ENCODE measurements at regions not wholly inside any gene's neighbourhood (a gene's known extent, or its start where the extent isn't known, plus 50 kb on each side); places are given as distances from the start of the nearest gene placed in this dataset.

- no peaks in the 10 kb centered on the region for H3K36me3 ChIP-seq
- no peak for DNase-seq
- H3K4me3 ChIP-seq (replicated peaks in 1 of 3), result no peak overlapping the region
- TF ChIP-seq CTCF (IDR thresholded peaks at IDR 0.05) (no peak), POLR2A (IDR thresholded peaks at IDR 0.05) (no peak)
- H3K27me3 ChIP-seq, result no peaks in the 10 kb centered on the region
- H3K9me3 ChIP-seq, result no peaks in the 10 kb centered on the region
- H3K4me1 ChIP-seq, result no peaks in the 10 kb centered on the region
- 58 to 65% methylated on average over 3 of the region's 3 CpGs for WGBS, 2 donors
- H3K27ac ChIP-seq, result no peak overlapping the region
- intact Hi-C loops (cut with DNase I), result no loop called here
These were observed 582.4 kb downstream of the PLA2G4A start for GRCh38 chr1:187411118-187411517.

GRCh38 chr1:187413405-187414169 is 584.8 kb downstream of the PLA2G4A start:
- TF ChIP-seq CTCF (IDR thresholded peaks at IDR 0.05) (no peak), POLR2A (IDR thresholded peaks at IDR 0.05) (no peak)
- intact Hi-C loops (cut with DNase I), result no loop called here
- H3K4me3 ChIP-seq (replicated peaks in 1 of 3), result no peak overlapping the region
- no peak overlapping the region for H3K27ac ChIP-seq
- WGBS, 2 donors, result 88 to 90% methylated on average over 2 of the region's 2 CpGs
- no peak for DNase-seq
- no peaks in the 10 kb centered on the region for H3K27me3 ChIP-seq
- H3K4me1 ChIP-seq, result no peaks in the 10 kb centered on the region
- no peaks in the 10 kb centered on the region for H3K36me3 ChIP-seq
- no peaks in the 10 kb centered on the region for H3K9me3 ChIP-seq

- Histone ChIP-seq H3K9me3 (no peaks in the 10 kb centered on the region), H3K27me3 (no peaks in the 10 kb centered on the region), H3K36me3 (no peaks in the 10 kb centered on the region), H3K4me1 (no peaks in the 10 kb centered on the region), H3K27ac (no peak overlapping the region), H3K4me3 (replicated peaks in 1 of 3) (no peak overlapping the region)
- intact Hi-C loops (cut with DNase I), result no loop called here
- 70 to 71% methylated on average over 3 of the region's 3 CpGs for WGBS, 2 donors
- TF ChIP-seq CTCF (IDR thresholded peaks at IDR 0.05) (no peak), POLR2A (IDR thresholded peaks at IDR 0.05) (no peak)
- DNase-seq, result no peak
These were observed 586.3 kb downstream of the PLA2G4A start for GRCh38 chr1:187415065-187415464.

GRCh38 chr1:187417520-187417919 is 588.8 kb downstream of the PLA2G4A start:
- Histone ChIP-seq H3K4me1 (no peaks in the 10 kb centered on the region), H3K9me3 (no peaks in the 10 kb centered on the region), H3K27ac (no peak overlapping the region), H3K4me3 (replicated peaks in 1 of 3) (no peak overlapping the region), H3K36me3 (no peaks in the 10 kb centered on the region), H3K27me3 (no peaks in the 10 kb centered on the region)
- DNase-seq, result no peak
- TF ChIP-seq POLR2A (IDR thresholded peaks at IDR 0.05), result no peak
- no peak for TF ChIP-seq CTCF (IDR thresholded peaks at IDR 0.05)
- WGBS, 2 donors, result 83 to 84% methylated on average over 2 of the region's 2 CpGs
- intact Hi-C loops (cut with DNase I), result no loop called here

GRCh38 chr1:187433598-187433997 is 604.8 kb downstream of the PLA2G4A start:
- Histone ChIP-seq H3K27ac (no peak overlapping the region), H3K4me3 (replicated peaks in 1 of 3) (no peak overlapping the region), H3K27me3 (no peaks in the 10 kb centered on the region), H3K9me3 (no peaks in the 10 kb centered on the region), H3K4me1 (no peaks in the 10 kb centered on the region), H3K36me3 (no peaks in the 10 kb centered on the region)
- intact Hi-C loops (cut with DNase I), result no loop called here
- no peak for TF ChIP-seq CTCF (IDR thresholded peaks at IDR 0.05)
- no peak for TF ChIP-seq POLR2A (IDR thresholded peaks at IDR 0.05)
- no peak for DNase-seq
- WGBS, 2 donors, result 86 to 100% methylated on average over 1 of the region's 1 CpG
